ENCODE measurements at regions not wholly inside any gene's neighbourhood (a gene's known extent, or its start where the extent isn't known, plus 50 kb on each side); places are given as distances from the start of the nearest gene placed in this dataset.
"Not testable (repeated sequence)": the region's sequence is repeated elsewhere in the genome, so short reads cannot be mapped to it uniquely, and the experiment has no call there.

GRCh38 chr10:109737626-109738025 lies 185.7 kb downstream of the XPNPEP1 start:
- Histone ChIP-seq H3K36me3 (ENCODE audit: insufficient read depth, low read length) (no peaks in the 10 kb centered on the region), H3K79me2 (ENCODE audit: insufficient read depth, low read length) (no peaks in the 10 kb centered on the region), H2AFZ (ENCODE audit: low read length) (no peak overlapping the region), H3K4me3 (ENCODE audit: low read depth, low read length, poor library complexity, severe bottlenecking) (no peak overlapping the region), H3K27me3 (ENCODE audit: insufficient read depth, low read length) (no peaks in the 10 kb centered on the region), H3K9ac (ENCODE audit: low read length) (no peak overlapping the region), H3K9me3 (ENCODE audit: low read length) (no peaks in the 10 kb centered on the region), H3K4me2 (ENCODE audit: low read length) (no peak overlapping the region), H4K20me1 (ENCODE audit: insufficient read depth, low read length) (no peaks in the 10 kb centered on the region), H3K27ac (ENCODE audit: low read depth, low read length, poor library complexity, severe bottlenecking) (no peak overlapping the region), H3F3A (ENCODE audit: insufficient read depth, low read length) (no peaks in the 10 kb centered on the region), H3K9me2 (ENCODE audit: low read depth, low read length) (no peaks in the 10 kb centered on the region), H3K4me1 (ENCODE audit: insufficient read depth, low read length, severe bottlenecking) (no peaks in the 10 kb centered on the region)
- no peak for TF ChIP-seq EZH2 (IDR thresholded peaks at IDR 0.05; ENCODE audit: borderline replicate concordance, low read length)

GRCh38 chr10:109737009-109737408 lies 186.3 kb downstream of the XPNPEP1 start:
- Histone ChIP-seq H3K27me3 (ENCODE audit: insufficient read depth, low read length) (no peaks in the 10 kb centered on the region), H3K79me2 (ENCODE audit: insufficient read depth, low read length) (no peaks in the 10 kb centered on the region), H3K9me3 (ENCODE audit: low read length) (no peaks in the 10 kb centered on the region), H3K9me2 (ENCODE audit: low read depth, low read length) (no peaks in the 10 kb centered on the region), H3F3A (ENCODE audit: insufficient read depth, low read length) (no peaks in the 10 kb centered on the region), H3K4me1 (ENCODE audit: insufficient read depth, low read length, severe bottlenecking) (no peaks in the 10 kb centered on the region), H2AFZ (ENCODE audit: low read length) (no peak overlapping the region), H3K27ac (ENCODE audit: low read depth, low read length, poor library complexity, severe bottlenecking) (no peak overlapping the region), H3K4me3 (ENCODE audit: low read depth, low read length, poor library complexity, severe bottlenecking) (no peak overlapping the region), H4K20me1 (ENCODE audit: insufficient read depth, low read length) (no peaks in the 10 kb centered on the region), H3K9ac (ENCODE audit: low read length) (no peak overlapping the region), H3K4me2 (ENCODE audit: low read length) (no peak overlapping the region), H3K36me3 (ENCODE audit: insufficient read depth, low read length) (no peaks in the 10 kb centered on the region)
- TF ChIP-seq EZH2 (IDR thresholded peaks at IDR 0.05; ENCODE audit: borderline replicate concordance, low read length) (no peak), CTCF (IDR thresholded peaks at IDR 0.05; ENCODE audit: low read length) (no peak)

GRCh38 chr10:109735776-109736175 lies 187.5 kb downstream of the XPNPEP1 start:
- H3K79me2 ChIP-seq (ENCODE audit: insufficient read depth, low read length) = no peaks in the 10 kb centered on the region
- H3K9me3 ChIP-seq (ENCODE audit: low read length) = no peaks in the 10 kb centered on the region
- H3K27me3 ChIP-seq (ENCODE audit: insufficient read depth, low read length) = no peaks in the 10 kb centered on the region
- H4K20me1 ChIP-seq (ENCODE audit: insufficient read depth, low read length) = no peaks in the 10 kb centered on the region
- no peak overlapping the region for H3K4me2 ChIP-seq (ENCODE audit: low read length)
- H3K27ac ChIP-seq (ENCODE audit: low read depth, low read length, poor library complexity, severe bottlenecking) = no peak overlapping the region
- no peaks in the 10 kb centered on the region for H3F3A ChIP-seq (ENCODE audit: insufficient read depth, low read length)
- H3K9ac ChIP-seq (ENCODE audit: low read length) = no peak overlapping the region
- H3K9me2 ChIP-seq (ENCODE audit: low read depth, low read length) = no peaks in the 10 kb centered on the region
- no peaks in the 10 kb centered on the region for H3K36me3 ChIP-seq (ENCODE audit: insufficient read depth, low read length)
- no peak overlapping the region for H2AFZ ChIP-seq (ENCODE audit: low read length)
- H3K4me3 ChIP-seq (ENCODE audit: low read depth, low read length, poor library complexity, severe bottlenecking) = no peak overlapping the region
- TF ChIP-seq CTCF (IDR thresholded peaks at IDR 0.05; ENCODE audit: low read length) = no peak
- TF ChIP-seq EZH2 (IDR thresholded peaks at IDR 0.05; ENCODE audit: borderline replicate concordance, low read length) = no peak
- H3K4me1 ChIP-seq (ENCODE audit: insufficient read depth, low read length, severe bottlenecking) = no peaks in the 10 kb centered on the region

- Histone ChIP-seq H3K4me3 (ENCODE audit: low read depth, low read length, poor library complexity, severe bottlenecking) (no peak overlapping the region), H4K20me1 (ENCODE audit: insufficient read depth, low read length) (no peaks in the 10 kb centered on the region), H3K79me2 (ENCODE audit: insufficient read depth, low read length) (no peaks in the 10 kb centered on the region), H3F3A (ENCODE audit: insufficient read depth, low read length) (no peaks in the 10 kb centered on the region), H2AFZ (ENCODE audit: low read length) (no peak overlapping the region), H3K9me2 (ENCODE audit: low read depth, low read length) (no peaks in the 10 kb centered on the region), H3K27ac (ENCODE audit: low read depth, low read length, poor library complexity, severe bottlenecking) (no peak overlapping the region), H3K9me3 (ENCODE audit: low read length) (no peaks in the 10 kb centered on the region), H3K9ac (ENCODE audit: low read length) (no peak overlapping the region), H3K4me2 (ENCODE audit: low read length) (no peak overlapping the region), H3K27me3 (ENCODE audit: insufficient read depth, low read length) (no peaks in the 10 kb centered on the region), H3K36me3 (ENCODE audit: insufficient read depth, low read length) (no peaks in the 10 kb centered on the region), H3K4me1 (ENCODE audit: insufficient read depth, low read length, severe bottlenecking) (no peaks in the 10 kb centered on the region)
- no peak for TF ChIP-seq CTCF (IDR thresholded peaks at IDR 0.05; ENCODE audit: low read length)
- TF ChIP-seq EZH2 (IDR thresholded peaks at IDR 0.05; ENCODE audit: borderline replicate concordance, low read length) = no peak
These were observed 190.9 kb downstream of the XPNPEP1 start for GRCh38 chr10:109732254-109732965.

GRCh38 chr10:109729895-109730294 lies 193.4 kb downstream of the XPNPEP1 start:
- H3K79me2 ChIP-seq (ENCODE audit: insufficient read depth, low read length); H3K27me3 ChIP-seq (ENCODE audit: insufficient read depth, low read length); H3K4me3 ChIP-seq (ENCODE audit: low read depth, low read length, poor library complexity, severe bottlenecking); H3K9me3 ChIP-seq (ENCODE audit: low read length); H3K9me2 ChIP-seq (ENCODE audit: low read depth, low read length); H3K4me2 ChIP-seq (ENCODE audit: low read length); H2AFZ ChIP-seq (ENCODE audit: low read length); H3K9ac ChIP-seq (ENCODE audit: low read length); H3K36me3 ChIP-seq (ENCODE audit: insufficient read depth, low read length); H3K4me1 ChIP-seq (ENCODE audit: insufficient read depth, low read length, severe bottlenecking); H3F3A ChIP-seq (ENCODE audit: insufficient read depth, low read length); H3K27ac ChIP-seq (ENCODE audit: low read depth, low read length, poor library complexity, severe bottlenecking); H4K20me1 ChIP-seq (ENCODE audit: insufficient read depth, low read length): not testable (repeated sequence)

Measured in OCI-LY1 (cell line).